Lower leg skin (tissue), 4 donors: ENCODE measurements at regions not wholly inside any gene's neighbourhood (a gene's known extent, or its start where the extent isn't known, plus 50 kb on each side); places are given as distances from the start of the nearest gene placed in this dataset.

Experiments
- DNase-seq, 2 donors: peaks; one replicate each; pipeline ENCODE4 v3.0.0-alpha.2; 2019; ENCODE audit warnings: low spot score in 2 of 2
- H3K4me3 ChIP-seq: fragments of 200-600 bp; sonication (generic); 2 replicates; pipeline ENCODE4 v1.5.1; 2017; ENCODE audit warnings: mild to moderate bottlenecking, low read depth; ENCODE audit not compliant: poor library complexity, severe bottlenecking
- CTCF ChIP-seq, 3 donors: fragments of 450-650 bp; IDR thresholded peaks; one replicate each; pipeline ENCODE4 v1.5.1; 2016; ENCODE audit warnings: antibody characterized with exemption in 3 of 3, mild to moderate bottlenecking in 3 of 3, moderate library complexity in 2 of 3
- POLR2A ChIP-seq, 2 donors: fragments of 450-650 bp; IDR thresholded peaks; one replicate each; pipeline ENCODE4 v1.6.1; 2016 to 2017; ENCODE audit warnings: antibody characterized with exemption in 2 of 2, mild to moderate bottlenecking in 1 of 2, moderate library complexity in 1 of 2
- WGBS, 2 donors: methylation state at CpG; one replicate each; pipeline ENCODE4 v1.1.5; 2018; 5-methylcytosine and 5-hydroxymethylcytosine counted together
- intact Hi-C: fragments of 100-400 bp; cut with DNase I; formaldehyde crosslinking; loops from one replicate; pipeline ENCODE4 v1.15.0; 2023; ENCODE audit warnings: low total_unique reads

GRCh38 chr9:96133321-96134021 lies 168.5 kb downstream of the HSD17B3 start:
- no peak overlapping the region for H3K4me3 ChIP-seq
- WGBS, 2 donors, result 92 to 94% methylated on average over 6 of the region's 6 CpGs
- no peak for DNase-seq
- TF ChIP-seq POLR2A (IDR thresholded peaks at IDR 0.05) (no peak), CTCF (IDR thresholded peaks at IDR 0.05) (no peak)
- intact Hi-C loops, result no loop called here

GRCh38 chr9:96131825-96132224 lies 170.2 kb downstream of the HSD17B3 start:
- no peak overlapping the region for H3K4me3 ChIP-seq
- TF ChIP-seq CTCF (IDR thresholded peaks at IDR 0.05) (no peak), POLR2A (IDR thresholded peaks at IDR 0.05) (no peak)
- no peak for DNase-seq
- intact Hi-C loops, result no loop called here
- WGBS, 2 donors, result 66 to 72% methylated on average over 4 of the region's 4 CpGs

GRCh38 chr9:96130970-96131369 lies 171.0 kb downstream of the HSD17B3 start:
- WGBS, 2 donors, result 87 to 90% methylated on average over 3 of the region's 3 CpGs
- TF ChIP-seq CTCF (IDR thresholded peaks at IDR 0.05) (no peak), POLR2A (IDR thresholded peaks at IDR 0.05) (no peak)
- DNase-seq, result no peak
- no peak overlapping the region for H3K4me3 ChIP-seq
- intact Hi-C loops, result no loop called here

GRCh38 chr9:96129747-96130146 lies 172.2 kb downstream of the HSD17B3 start:
- H3K4me3 ChIP-seq, result no peak overlapping the region
- intact Hi-C loops, result no loop called here
- 78 to 85% methylated on average over 6 of the region's 6 CpGs for WGBS, 2 donors
- no peak for DNase-seq
- no peak for TF ChIP-seq CTCF (IDR thresholded peaks at IDR 0.05)
- no peak for TF ChIP-seq POLR2A (IDR thresholded peaks at IDR 0.05)

- TF ChIP-seq POLR2A (IDR thresholded peaks at IDR 0.05) (no peak), CTCF (IDR thresholded peaks at IDR 0.05) (no peak)
- DNase-seq, result no peak
- no peak overlapping the region for H3K4me3 ChIP-seq
- intact Hi-C loops, result no loop called here
- WGBS, 2 donors, result 68 to 76% methylated on average over 2 of the region's 2 CpGs
These were observed 173.1 kb downstream of the HSD17B3 start for GRCh38 chr9:96128880-96129279.

GRCh38 chr9:96126321-96126881 lies 175.6 kb downstream of the HSD17B3 start:
- 75 to 86% methylated on average over 21 of the region's 21 CpGs for WGBS, 2 donors
- TF ChIP-seq CTCF (IDR thresholded peaks at IDR 0.05), result no peak
- TF ChIP-seq POLR2A (IDR thresholded peaks at IDR 0.05), result no peak
- no peak for DNase-seq
- intact Hi-C loops, result no loop called here
- H3K4me3 ChIP-seq, result no peak overlapping the region
